H1 (cell line): ENCODE measurements at regions not wholly inside any gene's neighbourhood (a gene's known extent, or its start where the extent isn't known, plus 50 kb on each side); places are given as distances from the start of the nearest gene placed in this dataset.

Experiments used
- CTCF ChIA-PET: fragments of 300-600 bp; sonication (Branson Sonifier 250); formaldehyde crosslinking; loops from one replicate; lab custom pipeline; 2021; ENCODE audit not compliant: partially characterized antibody; lab: Charles Lee
- POLR2A ChIA-PET: fragments of 300-600 bp; sonication (Branson Sonifier 250); formaldehyde crosslinking; loops from one replicate; lab custom pipeline; 2021; ENCODE audit warnings: inconsistent platforms; ENCODE audit not compliant: partially characterized antibody; lab: Charles Lee
- DNase-seq, 2 experiments: peaks; one replicate each; pipeline versions ENCODE4 v3.0.0 to v3.0.0-alpha.2; 2010 to 2022; ENCODE audit warnings: low spot score in 2 of 2, low read depth in 1 of 2, mixed read lengths in 1 of 2
- FAIRE-seq: peaks from 2 replicates; lab custom pipeline; 2011; peaks lifted over from hg19 to GRCh38; lab: Jason Lieb, UNC
- H2AFZ ChIP-seq: 2 replicates; pipeline ENCODE4 v1.8.1; 2012; ENCODE audit warnings: low read length, inconsistent platforms
- H2AK5ac ChIP-seq: 2 replicates; pipeline ENCODE4 v1.6.1; 2013; ENCODE audit warnings: low read depth, low read length
- H2BK120ac ChIP-seq: replicated peaks from 2 replicates; pipeline ENCODE3; 2013; ENCODE audit warnings: low read depth, low read length, inconsistent platforms
- H2BK12ac ChIP-seq: 2 replicates; pipeline ENCODE4 v1.6.1; 2013; ENCODE audit warnings: low read depth, low read length
- H2BK15ac ChIP-seq: 2 replicates; pipeline ENCODE4 v1.6.1; 2013; ENCODE audit warnings: low read length
- H2BK20ac ChIP-seq: 2 replicates; pipeline ENCODE4 v1.6.1; 2013; ENCODE audit warnings: low read length
- H2BK5ac ChIP-seq: 2 replicates; pipeline ENCODE4 v1.6.1; 2013; ENCODE audit warnings: low read depth, low read length
- H3K14ac ChIP-seq: 2 replicates; pipeline ENCODE4 v1.6.1; 2013; ENCODE audit warnings: inconsistent platforms; ENCODE audit not compliant: insufficient read length
- H3K18ac ChIP-seq: 2 replicates; pipeline ENCODE4 v1.6.1; 2013; ENCODE audit warnings: low read length; ENCODE audit errors: extremely low read depth
- H3K23ac ChIP-seq: 2 replicates; pipeline ENCODE4 v1.6.1; 2013; ENCODE audit warnings: inconsistent platforms; ENCODE audit not compliant: insufficient read length
- H3K23me2 ChIP-seq: 2 replicates; pipeline ENCODE4 v1.6.1; 2013; ENCODE audit warnings: low read depth, low read length
- H3K27ac ChIP-seq: 2 replicates; pipeline ENCODE4 v1.6.1; 2011; ENCODE audit warnings: low read depth, low read length, inconsistent platforms
- H3K27me3 ChIP-seq, 4 experiments: replicated peaks in 1 of 4; 1 replicate in 1 of 4; 2 replicates in 3 of 4; pipeline versions ENCODE4 v1.6.1 to v1.8.1; 2011 to 2013; ENCODE audit warnings: low read length in 3 of 4, mild to moderate bottlenecking in 3 of 4, inconsistent platforms in 2 of 4, mixed read lengths in 2 of 4, moderate library complexity in 1 of 4; ENCODE audit not compliant: control insufficient read depth in 3 of 4, insufficient read depth in 3 of 4; ENCODE audit errors: extremely low read depth in 1 of 4
- H3K36me3 ChIP-seq, 4 experiments: 2 replicates each; pipeline versions ENCODE4 v1.6.1 to v1.8.1; 2011 to 2013; ENCODE audit warnings: mild to moderate bottlenecking in 4 of 4, low read length in 3 of 4, moderate library complexity in 2 of 4, control low read depth in 1 of 4, inconsistent platforms in 1 of 4; ENCODE audit not compliant: insufficient read depth in 4 of 4, control insufficient read depth in 2 of 4
- H3K4ac ChIP-seq: replicated peaks from 2 replicates; pipeline ENCODE3; 2013; ENCODE audit warnings: low read length, low read depth, mixed read lengths, inconsistent platforms; ENCODE audit not compliant: insufficient read length
- H3K4me1 ChIP-seq, 4 experiments: replicated peaks in 1 of 4; 1 replicate in 1 of 4; 2 replicates in 3 of 4; pipeline versions ENCODE4 v1.6.1 to v1.8.1; 2011 to 2013; ENCODE audit warnings: low read length in 3 of 4, inconsistent platforms in 2 of 4, mixed read lengths in 1 of 4; ENCODE audit not compliant: insufficient read depth in 4 of 4, control insufficient read depth in 3 of 4
- H3K4me2 ChIP-seq, 2 experiments: 2 replicates each; pipeline versions ENCODE4 v1.6.1 to v1.8.1; 2011 to 2013; ENCODE audit warnings: low read depth in 2 of 2, low read length in 2 of 2, control low read depth in 1 of 2, inconsistent platforms in 1 of 2, mild to moderate bottlenecking in 1 of 2; ENCODE audit not compliant: insufficient read depth in 1 of 2
- H3K4me3 ChIP-seq, 4 experiments: fragments of 200-600, 300-600 bp in 1 of 4; sonication (generic), shearing (Covaris generic), sonication (Bioruptor Twin) in 1 of 4; 2 replicates each; pipeline versions ENCODE4 v1.5.1 to v1.8.1; 2011 to 2016; ENCODE audit warnings: low read length in 4 of 4, low read depth in 3 of 4, control low read depth in 2 of 4, inconsistent platforms in 2 of 4, mild to moderate bottlenecking in 2 of 4, mixed read lengths in 1 of 4, moderate library complexity in 1 of 4; ENCODE audit not compliant: insufficient read depth in 2 of 4; ENCODE audit errors: extremely low read depth in 1 of 4
- H3K56ac ChIP-seq: replicated peaks from 2 replicates; pipeline ENCODE3; 2013; ENCODE audit warnings: low read depth, mild to moderate bottlenecking, mixed read lengths, low read length, inconsistent platforms; ENCODE audit not compliant: insufficient read length
- H3K79me1 ChIP-seq: 2 replicates; pipeline ENCODE4 v1.6.1; 2013; ENCODE audit warnings: low read depth, low read length, control low read depth
- H3K79me2 ChIP-seq, 2 experiments: 2 replicates each; pipeline versions ENCODE4 v1.6.1 to v1.8.1; 2012 to 2013; ENCODE audit warnings: low read length in 2 of 2, mild to moderate bottlenecking in 2 of 2, inconsistent platforms in 1 of 2; ENCODE audit not compliant: insufficient read depth in 2 of 2, control insufficient read depth in 1 of 2
- H3K9ac ChIP-seq, 4 experiments: replicated peaks in 1 of 4; 1 replicate in 1 of 4; 2 replicates in 3 of 4; pipeline versions ENCODE4 v1.6.1 to v1.8.1; 2011 to 2013; ENCODE audit warnings: low read depth in 3 of 4, low read length in 3 of 4, control low read depth in 2 of 4, mild to moderate bottlenecking in 2 of 4, moderate library complexity in 2 of 4, inconsistent platforms in 1 of 4; ENCODE audit errors: extremely low read depth in 1 of 4
- H3K9me3 ChIP-seq, 2 experiments: 2 replicates each; pipeline versions ENCODE4 v1.6.1 to v1.8.1; 2012 to 2013; ENCODE audit warnings: mild to moderate bottlenecking in 2 of 2, moderate library complexity in 2 of 2, control low read depth in 1 of 2, inconsistent platforms in 1 of 2, low read depth in 1 of 2, low read length in 1 of 2, mixed read lengths in 1 of 2; ENCODE audit not compliant: insufficient read depth in 2 of 2
- H4K20me1 ChIP-seq, 2 experiments: replicated peaks in 1 of 2; 2 replicates each; pipeline versions ENCODE3 to v1.8.1; 2011 to 2013; ENCODE audit warnings: inconsistent platforms in 2 of 2, low read length in 2 of 2, mild to moderate bottlenecking in 1 of 2; ENCODE audit not compliant: insufficient read depth in 2 of 2, control insufficient read depth in 1 of 2
- H4K5ac ChIP-seq: 2 replicates; pipeline ENCODE4 v1.6.1; 2013; ENCODE audit warnings: low read length, low read depth, mixed read lengths, inconsistent platforms; ENCODE audit not compliant: insufficient read length
- H4K8ac ChIP-seq: 2 replicates; pipeline ENCODE4 v1.8.0; 2013; ENCODE audit warnings: mild to moderate bottlenecking, moderate library complexity, low read length, inconsistent platforms; ENCODE audit not compliant: insufficient read depth; ENCODE audit errors: extremely low read depth
- H4K91ac ChIP-seq: replicated peaks from 2 replicates; pipeline ENCODE3; 2013; ENCODE audit warnings: low read length, mixed read lengths, inconsistent platforms; ENCODE audit not compliant: insufficient read length
- ATF2 ChIP-seq: IDR thresholded peaks from 2 replicates; pipeline ENCODE4 v1.6.1; 2012; ENCODE audit warnings: low read length, inconsistent platforms
- CBX5 ChIP-seq: fragments of 300-800, 300-1000 bp; sonication (generic); IDR thresholded peaks from 2 replicates; pipeline ENCODE4 v1.7.1; 2016; ENCODE audit warnings: antibody characterized with exemption, low read length, low read depth
- EGR1 ChIP-seq: IDR thresholded peaks from 2 replicates; pipeline ENCODE4 v1.6.1; 2011; ENCODE audit warnings: low read depth, low read length, borderline replicate concordance
- HDAC6 ChIP-seq: IDR thresholded peaks from one replicate; pipeline ENCODE4 v1.7.1; 2012; ENCODE audit warnings: low read depth, mild to moderate bottlenecking, inconsistent platforms, low read length, moderate library complexity
- JUN ChIP-seq: IDR thresholded peaks from 2 replicates; pipeline ENCODE4 v1.6.1; 2011; ENCODE audit warnings: low read depth, mild to moderate bottlenecking, improper control_type of control experiment, low read length
- JUND ChIP-seq: IDR thresholded peaks from 2 replicates; pipeline ENCODE4 v1.6.1; 2011; ENCODE audit warnings: mild to moderate bottlenecking, improper control_type of control experiment, low read length
- KDM1A ChIP-seq: fragments of 200-600, 300-600 bp; sonication (generic); IDR thresholded peaks from 2 replicates; pipeline ENCODE4 v1.7.1; 2016; ENCODE audit warnings: mild to moderate bottlenecking, low read length, borderline replicate concordance
- SIX5 ChIP-seq: IDR thresholded peaks from 2 replicates; pipeline ENCODE4 v1.6.1; 2011; ENCODE audit warnings: mild to moderate bottlenecking, low read depth, low read length
- SP1 ChIP-seq: IDR thresholded peaks from 2 replicates; pipeline ENCODE4 v1.6.1; 2011; ENCODE audit warnings: low read depth, low read length
- USF2 ChIP-seq: IDR thresholded peaks from 2 replicates; pipeline ENCODE4 v1.6.1; 2011; ENCODE audit warnings: low read length, improper control_type of control experiment
- WGBS, 2 experiments: shearing (Covaris generic) in 1 of 2; methylation state at CpG; one replicate each; pipeline versions ENCODE4 v1.1.6 to v1.1.7; 2013 to 2015; ENCODE audit warnings: low lambda C conversion rate in 2 of 2, mixed read lengths in 2 of 2, inconsistent platforms in 1 of 2, low coverage in 1 of 2, missing lambda C conversion rate in 1 of 2; ENCODE audit not compliant: insufficient replicate concordance in 2 of 2, insufficient coverage in 1 of 2, insufficient read length in 1 of 2; ENCODE audit errors: extremely low coverage in 1 of 2, missing lambda C conversion rate in 1 of 2; 5-methylcytosine and 5-hydroxymethylcytosine counted together
- TF ChIP-seq, protein P1 (sequence below): IDR thresholded peaks from 2 replicates; pipeline ENCODE4 v1.6.1; 2012; ENCODE audit warnings: inconsistent platforms

DNA sequence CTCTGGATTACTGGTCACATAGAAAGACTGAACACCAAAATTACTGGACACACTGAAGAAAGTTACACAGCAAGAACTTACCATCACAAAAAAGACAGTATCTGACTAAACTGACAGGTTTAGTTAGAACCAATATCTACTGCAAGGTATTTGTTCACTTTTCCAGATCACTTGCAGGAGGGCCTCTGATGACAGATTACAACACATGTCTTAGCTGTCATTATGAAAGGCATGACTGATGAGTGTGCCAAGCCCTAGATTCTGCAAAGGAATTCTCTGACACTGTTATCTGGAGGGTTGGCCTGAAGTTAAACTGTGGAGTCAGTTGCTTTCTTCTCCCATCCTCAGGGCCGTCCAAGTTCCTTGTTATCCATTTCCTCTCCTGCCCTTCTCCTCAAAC, 242.7 kb downstream of the KIF20B start:
- POLR2A ChIA-PET: no interaction called here
- CTCF ChIA-PET: interaction anchor here (2.0 to 2.4 kb wide), 2 partner anchors 10 to 91 kb away, joined by 7 to 9 read pairs; no protein-coding TSS in a partner anchor
- WGBS, 2 experiments: 71% methylated on average over 1 of the region's 1 CpG; no CpG with 5 or more reads in 1 of the 2 experiments

More for the DNA sequence above, 242.7 kb downstream of the KIF20B start:
- Histone ChIP-seq H3K14ac (no peak overlapping the region), H4K20me1 (no peaks in the 10 kb centered on the region), H3K18ac (no peak overlapping the region), H3K56ac (no peak overlapping the region), H3K27ac (no peak overlapping the region), H3K36me3 (no peaks in the 10 kb centered on the region), H3K9ac (no peak overlapping the region), H4K8ac (no peak overlapping the region), H4K91ac (no peak overlapping the region), H3K4me2 (no peak overlapping the region), H2BK5ac (no peak overlapping the region), H3K4ac (no peak overlapping the region), H3K4me3 (no peak overlapping the region), H2AFZ (no peak overlapping the region), H2BK12ac (no peak overlapping the region), H4K5ac (no peak overlapping the region), H2BK15ac (no peak overlapping the region), H3K4me1 (no peaks in the 10 kb centered on the region), H2BK20ac (no peak overlapping the region), H3K27me3 (no peaks in the 10 kb centered on the region), H3K79me2 (no peaks in the 10 kb centered on the region), H2BK120ac (no peak overlapping the region), H3K9me3 (no peaks in the 10 kb centered on the region), H2AK5ac (no peak overlapping the region), H3K23me2 (no peaks in the 10 kb centered on the region), H3K23ac (no peak overlapping the region), H3K79me1 (no peaks in the 10 kb centered on the region)
- FAIRE-seq (no peak), DNase-seq (no peak)
- TF ChIP-seq, protein P1, sequence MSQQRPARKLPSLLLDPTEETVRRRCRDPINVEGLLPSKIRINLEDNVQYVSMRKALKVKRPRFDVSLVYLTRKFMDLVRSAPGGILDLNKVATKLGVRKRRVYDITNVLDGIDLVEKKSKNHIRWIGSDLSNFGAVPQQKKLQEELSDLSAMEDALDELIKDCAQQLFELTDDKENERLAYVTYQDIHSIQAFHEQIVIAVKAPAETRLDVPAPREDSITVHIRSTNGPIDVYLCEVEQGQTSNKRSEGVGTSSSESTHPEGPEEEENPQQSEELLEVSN: no peak
- no peak for TF ChIP-seq SP1
- TF ChIP-seq USF2: no peak
- TF ChIP-seq CBX5: no peak
- no peak for TF ChIP-seq JUND
- TF ChIP-seq JUN: no peak
- TF ChIP-seq KDM1A: no peak
- no peak for TF ChIP-seq HDAC6
- no peak for TF ChIP-seq EGR1
- no peak for TF ChIP-seq SIX5
- TF ChIP-seq ATF2: no peak
